ENCODE measurements at regions not wholly inside any gene's neighbourhood (a gene's known extent, or its start where the extent isn't known, plus 50 kb on each side); places are given as distances from the start of the nearest gene placed in this dataset.

DNA sequence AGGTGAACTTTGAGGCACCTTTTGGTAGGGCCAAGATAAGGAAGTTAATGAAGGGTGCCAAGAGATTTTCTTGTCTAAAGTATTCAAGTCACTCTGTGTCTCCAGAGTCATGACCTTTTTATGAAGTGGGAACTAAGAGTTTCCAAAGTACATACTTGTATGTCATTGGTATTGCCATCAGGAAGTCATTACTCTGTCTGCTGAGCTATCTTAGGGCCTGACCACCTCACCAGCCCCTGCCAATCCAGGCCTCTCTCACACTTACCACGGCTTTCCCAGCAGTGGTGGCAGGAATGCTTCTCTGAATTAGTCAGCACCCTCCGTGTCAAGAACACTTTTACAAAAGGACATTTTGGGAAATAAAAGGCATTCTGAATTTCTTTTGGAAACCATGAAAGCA is 192.8 kb upstream of the MTNR1B start:
- Mint-ChIP-seq H3K27ac (no peak overlapping the region), H3K36me3 (ENCODE audit: insufficient read depth) (no peaks in the 10 kb centered on the region), H3K27me3 (no peaks in the 10 kb centered on the region), H3K9me3 (ENCODE audit: low read depth) (no peaks in the 10 kb centered on the region), H3K4me1 (ENCODE audit: low read depth) (peaks cover 9% of the 10 kb centered on the region), H3K4me3 (ENCODE audit: low read depth) (no peak overlapping the region)
- TF ChIP-seq, protein P1, sequence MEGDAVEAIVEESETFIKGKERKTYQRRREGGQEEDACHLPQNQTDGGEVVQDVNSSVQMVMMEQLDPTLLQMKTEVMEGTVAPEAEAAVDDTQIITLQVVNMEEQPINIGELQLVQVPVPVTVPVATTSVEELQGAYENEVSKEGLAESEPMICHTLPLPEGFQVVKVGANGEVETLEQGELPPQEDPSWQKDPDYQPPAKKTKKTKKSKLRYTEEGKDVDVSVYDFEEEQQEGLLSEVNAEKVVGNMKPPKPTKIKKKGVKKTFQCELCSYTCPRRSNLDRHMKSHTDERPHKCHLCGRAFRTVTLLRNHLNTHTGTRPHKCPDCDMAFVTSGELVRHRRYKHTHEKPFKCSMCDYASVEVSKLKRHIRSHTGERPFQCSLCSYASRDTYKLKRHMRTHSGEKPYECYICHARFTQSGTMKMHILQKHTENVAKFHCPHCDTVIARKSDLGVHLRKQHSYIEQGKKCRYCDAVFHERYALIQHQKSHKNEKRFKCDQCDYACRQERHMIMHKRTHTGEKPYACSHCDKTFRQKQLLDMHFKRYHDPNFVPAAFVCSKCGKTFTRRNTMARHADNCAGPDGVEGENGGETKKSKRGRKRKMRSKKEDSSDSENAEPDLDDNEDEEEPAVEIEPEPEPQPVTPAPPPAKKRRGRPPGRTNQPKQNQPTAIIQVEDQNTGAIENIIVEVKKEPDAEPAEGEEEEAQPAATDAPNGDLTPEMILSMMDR (IDR thresholded peaks at IDR 0.05; ENCODE audit: unreplicated experiment) = no peak
- DNase-seq (ENCODE audit: low spot score, unreplicated experiment) = no peak

DNA sequence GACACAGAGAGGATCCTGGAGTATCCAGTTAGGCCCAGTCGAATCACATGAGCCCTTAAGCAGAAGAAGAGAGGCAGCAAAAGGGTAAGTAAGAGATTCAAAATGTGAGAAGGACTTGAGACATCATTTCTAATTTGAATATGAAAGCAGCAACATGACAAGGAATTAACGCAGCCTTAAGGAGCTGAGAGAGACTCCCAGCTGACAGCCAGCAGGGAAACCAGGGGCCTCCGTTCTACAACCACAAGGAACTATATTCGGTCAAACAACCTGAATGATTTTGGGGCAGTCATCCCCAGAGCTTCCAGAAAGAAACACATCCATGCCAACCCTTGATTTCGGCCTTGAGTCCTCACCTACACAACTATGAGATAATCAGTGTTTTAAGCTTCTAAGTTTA is 189.7 kb upstream of the MTNR1B start:
- H3K4me3 Mint-ChIP-seq (ENCODE audit: low read depth) = no peak overlapping the region
- H3K36me3 Mint-ChIP-seq (ENCODE audit: insufficient read depth) = no peaks in the 10 kb centered on the region
- peak overlapping the region; percentile 83 for H3K27ac Mint-ChIP-seq
- TF ChIP-seq, protein P1 (IDR thresholded peaks at IDR 0.05; ENCODE audit: unreplicated experiment) = no peak
- no peaks in the 10 kb centered on the region for H3K9me3 Mint-ChIP-seq (ENCODE audit: low read depth)
- no peaks in the 10 kb centered on the region for H3K27me3 Mint-ChIP-seq
- no peak for DNase-seq (ENCODE audit: low spot score, unreplicated experiment)
- peaks cover 9% of the 10 kb centered on the region for H3K4me1 Mint-ChIP-seq (ENCODE audit: low read depth)

DNA sequence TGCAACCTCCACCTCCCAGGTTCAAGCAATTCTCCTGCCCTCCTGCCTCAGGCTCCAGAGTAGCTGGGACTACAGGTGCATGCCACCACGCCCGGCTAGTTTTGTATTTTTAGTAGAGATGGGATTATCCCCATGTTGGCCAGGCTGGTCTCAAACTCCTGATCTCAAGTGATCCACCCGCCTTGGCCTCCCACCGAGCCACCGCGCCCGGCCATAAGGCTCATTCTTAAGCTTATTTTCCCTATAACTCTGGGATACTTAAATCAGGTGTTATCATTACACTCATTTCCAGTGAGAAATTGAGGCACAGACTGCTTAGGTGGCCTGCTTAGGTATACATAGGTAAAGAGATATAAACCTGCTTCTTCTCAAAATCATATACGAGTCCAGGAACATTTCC is 188.3 kb upstream of the MTNR1B start:
- no peaks in the 10 kb centered on the region for H3K9me3 Mint-ChIP-seq (ENCODE audit: low read depth)
- no peak for DNase-seq (ENCODE audit: low spot score, unreplicated experiment)
- TF ChIP-seq, protein P1 (IDR thresholded peaks at IDR 0.05; ENCODE audit: unreplicated experiment) = no peak
- H3K27me3 Mint-ChIP-seq = no peaks in the 10 kb centered on the region
- H3K4me1 Mint-ChIP-seq (ENCODE audit: low read depth) = peaks cover 9% of the 10 kb centered on the region
- H3K27ac Mint-ChIP-seq = no peak overlapping the region
- no peaks in the 10 kb centered on the region for H3K36me3 Mint-ChIP-seq (ENCODE audit: insufficient read depth)
- H3K4me3 Mint-ChIP-seq (ENCODE audit: low read depth) = no peak overlapping the region

DNA sequence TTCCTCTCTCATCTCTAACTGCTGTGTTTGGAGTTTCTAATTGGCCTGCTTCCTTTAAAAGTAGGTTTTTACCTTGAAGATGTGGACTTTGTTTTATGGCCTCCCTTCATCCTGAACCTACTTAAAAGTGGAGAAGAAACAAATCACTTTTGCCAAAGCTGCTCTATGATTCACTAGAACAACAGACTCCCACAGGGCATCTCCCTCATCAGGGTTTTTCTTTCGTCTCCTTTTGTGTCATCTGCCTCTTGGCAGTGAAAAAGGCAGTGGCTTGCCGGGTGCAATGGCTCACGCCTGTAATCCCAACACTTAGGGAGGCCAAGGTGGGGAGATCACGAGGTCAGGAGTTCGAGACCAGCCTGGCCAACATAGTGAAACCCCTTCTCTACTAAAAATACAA is 186.6 kb upstream of the MTNR1B start:
- TF ChIP-seq, protein P1 (IDR thresholded peaks at IDR 0.05; ENCODE audit: unreplicated experiment) = no peak
- no peaks in the 10 kb centered on the region for H3K4me1 Mint-ChIP-seq (ENCODE audit: low read depth)

DNA sequence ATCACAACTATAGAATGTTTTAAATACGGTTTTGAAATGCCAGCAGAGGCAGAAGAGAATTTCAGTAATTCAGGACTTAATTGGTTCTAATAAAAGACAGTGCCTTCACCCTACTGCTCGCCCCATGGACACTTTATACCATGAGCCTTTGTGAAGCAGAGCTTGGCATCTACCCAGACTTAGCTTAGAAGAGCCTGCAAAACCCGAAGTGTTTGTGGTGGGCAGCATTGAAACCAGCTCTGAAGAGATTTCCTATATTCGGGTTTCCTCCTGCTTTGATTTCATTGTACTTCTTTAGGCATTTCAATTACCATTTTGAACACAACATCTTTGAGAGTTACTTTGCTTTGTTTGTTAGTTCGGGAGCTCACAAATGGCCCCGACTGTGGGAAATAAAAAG is 185.1 kb upstream of the MTNR1B start:
- Mint-ChIP-seq H3K27me3 (no peaks in the 10 kb centered on the region), H3K9me3 (ENCODE audit: low read depth) (no peaks in the 10 kb centered on the region), H3K4me3 (ENCODE audit: low read depth) (no peak overlapping the region), H3K27ac (no peak overlapping the region), H3K4me1 (ENCODE audit: low read depth) (no peaks in the 10 kb centered on the region), H3K36me3 (ENCODE audit: insufficient read depth) (no peaks in the 10 kb centered on the region)
- TF ChIP-seq, protein P1 (IDR thresholded peaks at IDR 0.05; ENCODE audit: unreplicated experiment) = no peak
- DNase-seq (ENCODE audit: low spot score, unreplicated experiment) = no peak

More for the DNA sequence above, 186.6 kb upstream of the MTNR1B start:
- no peaks in the 10 kb centered on the region for H3K9me3 Mint-ChIP-seq (ENCODE audit: low read depth)
- H3K27me3 Mint-ChIP-seq = no peaks in the 10 kb centered on the region
- H3K4me3 Mint-ChIP-seq (ENCODE audit: low read depth) = no peak overlapping the region
- H3K36me3 Mint-ChIP-seq (ENCODE audit: insufficient read depth) = no peaks in the 10 kb centered on the region
- no peak for DNase-seq (ENCODE audit: low spot score, unreplicated experiment)
- no peak overlapping the region for H3K27ac Mint-ChIP-seq

Measured in progenitor cell of endocrine pancreas (in vitro differentiated cells).